CD1c-positive myeloid dendritic cell (primary cell): ENCODE measurements at regions not wholly inside any gene's neighbourhood (a gene's known extent, or its start where the extent isn't known, plus 50 kb on each side); places are given as distances from the start of the nearest gene placed in this dataset.
"Not testable (repeated sequence)": the region's sequence is repeated elsewhere in the genome, so short reads cannot be mapped to it uniquely, and the experiment has no call there.

Source experiments
- DNase-seq: peaks from one replicate; pipeline ENCODE4 v3.0.0-alpha.2; 2016; ENCODE audit errors: extremely low spot score

DNA sequence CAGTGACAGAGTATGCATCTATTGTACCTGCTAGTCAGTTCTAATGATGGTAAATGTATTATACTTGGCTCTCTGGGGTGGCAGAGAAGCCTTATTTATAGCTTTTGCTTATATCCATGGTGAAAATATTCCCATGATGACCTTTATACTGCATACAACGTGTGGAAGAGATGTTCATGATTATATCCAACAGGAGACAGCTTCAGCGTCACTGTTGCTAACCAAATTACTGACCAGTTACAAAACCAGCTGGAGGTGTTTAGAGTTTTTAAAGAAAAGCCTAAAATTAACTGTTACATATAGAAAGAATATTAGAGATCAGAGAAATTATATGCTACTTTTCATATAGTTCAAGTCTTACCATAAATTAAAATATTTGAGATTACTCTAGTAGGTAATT lies 280.8 kb downstream of the ETV1 start:
- DNase-seq: no peak

DNA sequence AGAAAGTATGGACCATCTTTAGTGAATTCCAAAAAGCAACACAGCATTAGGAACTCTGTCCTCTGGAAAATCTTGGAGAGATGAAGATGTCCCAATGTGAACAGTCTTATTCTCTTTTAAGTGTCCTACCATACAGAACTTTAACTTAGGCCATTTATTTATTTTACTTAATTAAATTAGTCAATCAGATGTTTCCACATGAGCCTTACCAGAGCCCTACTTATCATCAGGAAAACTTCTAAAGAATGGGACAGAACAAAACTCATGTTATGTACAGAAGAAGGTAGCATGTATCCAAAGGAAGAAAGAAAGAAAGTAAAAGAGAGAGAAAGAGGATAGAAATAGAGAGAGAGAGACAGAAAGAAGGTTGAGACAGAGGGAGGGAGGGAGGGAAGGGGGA lies 276.4 kb downstream of the ETV1 start:
- no peak for DNase-seq

DNA sequence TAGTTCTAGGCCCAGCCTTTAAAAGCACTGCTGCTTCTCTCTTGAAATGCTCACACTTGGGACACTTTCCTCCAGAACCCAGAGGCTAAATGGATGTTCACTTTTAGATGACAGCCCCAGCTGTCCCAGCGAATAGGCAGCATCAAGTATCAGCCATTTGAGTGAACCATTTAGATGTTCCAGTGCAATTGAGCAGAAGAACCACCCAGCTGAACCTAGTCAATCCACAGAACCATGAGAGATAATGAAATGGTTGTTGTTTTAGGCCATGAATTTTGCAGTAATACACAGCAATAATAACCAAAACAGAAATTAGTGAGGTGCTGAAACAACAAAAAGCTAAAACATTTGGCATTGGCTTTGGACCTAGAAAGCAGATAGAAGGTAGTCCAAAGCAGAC lies 273.9 kb downstream of the ETV1 start:
- DNase-seq: no peak

DNA sequence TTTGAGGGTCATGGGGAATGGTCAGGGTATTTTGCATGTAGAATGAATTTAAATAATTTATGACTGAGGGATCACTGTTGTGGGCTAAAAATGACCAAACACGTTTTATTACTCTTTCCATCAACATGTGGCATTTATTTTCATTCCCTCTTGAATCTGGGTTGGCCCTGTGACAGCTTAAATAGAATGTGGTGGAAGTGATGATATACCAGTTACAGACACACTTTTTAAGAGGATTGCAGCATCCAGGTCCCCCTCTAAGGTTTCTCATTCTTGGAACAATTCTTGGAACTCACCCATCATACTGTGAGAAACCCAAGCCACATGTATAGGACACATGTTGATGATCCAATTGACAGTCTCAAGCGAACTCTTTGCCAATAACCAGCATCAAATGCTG lies 272.4 kb downstream of the ETV1 start:
- no peak for DNase-seq

DNA sequence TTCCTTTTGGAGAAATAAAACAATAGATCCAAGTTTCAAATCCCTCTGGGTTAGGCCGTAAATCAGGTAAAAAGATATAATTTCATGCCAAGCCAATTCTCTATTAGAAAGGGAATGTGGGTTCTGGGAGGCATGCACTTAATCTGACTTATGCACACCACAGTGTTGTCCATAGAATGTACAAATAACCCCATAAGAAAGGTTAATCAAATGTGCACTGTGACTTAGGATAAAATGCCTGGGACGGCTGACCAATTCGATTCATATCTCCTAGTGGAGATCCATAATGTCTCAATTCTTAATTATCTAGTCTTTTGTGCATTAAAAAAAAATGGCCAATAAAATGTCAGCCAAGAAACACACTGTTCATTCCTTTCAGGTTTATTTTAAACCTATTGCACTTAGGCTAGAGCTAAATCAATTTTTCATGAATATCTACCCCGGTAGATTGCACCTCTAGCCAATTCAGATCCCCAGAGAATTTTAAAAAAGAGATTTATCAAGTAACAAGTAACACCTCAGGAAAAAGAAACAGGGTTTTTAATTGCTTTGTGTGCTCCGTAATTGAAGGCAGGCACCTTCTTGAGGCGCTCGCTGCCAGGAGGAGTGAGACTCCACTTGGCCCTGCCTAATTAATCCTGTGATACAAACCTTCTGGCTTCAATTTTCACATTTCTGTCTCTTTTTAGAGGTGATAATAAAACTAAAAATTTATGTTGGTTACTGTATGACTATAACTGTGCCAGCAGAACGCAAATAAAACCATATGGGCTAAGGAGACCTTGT lies 265.1 kb downstream of the ETV1 start:
- DNase-seq: no peak

DNA sequence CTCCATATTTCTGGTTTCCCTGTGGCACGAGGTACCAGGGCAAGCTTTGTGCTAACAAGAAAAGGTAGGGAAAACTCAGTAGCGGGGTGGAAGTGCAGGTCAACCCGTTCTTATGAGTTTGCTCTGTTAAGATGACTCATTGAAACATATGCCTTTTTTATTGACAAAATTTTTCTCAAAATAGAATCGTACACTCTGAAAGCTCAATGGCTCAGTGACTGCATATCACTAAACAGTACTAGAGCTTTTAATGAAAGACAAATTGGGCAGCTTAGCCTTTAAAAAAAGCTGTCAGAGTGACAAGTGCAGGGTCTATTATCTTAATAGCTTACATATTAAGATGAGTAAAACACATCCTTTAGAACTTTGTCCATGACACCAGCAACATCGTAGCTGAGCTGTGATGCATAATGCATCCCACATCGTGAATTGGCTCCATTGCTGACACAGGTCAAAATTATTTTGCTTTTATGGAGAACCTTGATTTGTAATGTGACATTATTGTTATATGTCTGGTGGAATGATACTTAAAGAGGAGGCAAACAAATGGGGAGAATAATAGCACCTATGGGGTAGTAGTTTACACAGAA lies 264.4 kb downstream of the ETV1 start:
- no peak for DNase-seq

DNA sequence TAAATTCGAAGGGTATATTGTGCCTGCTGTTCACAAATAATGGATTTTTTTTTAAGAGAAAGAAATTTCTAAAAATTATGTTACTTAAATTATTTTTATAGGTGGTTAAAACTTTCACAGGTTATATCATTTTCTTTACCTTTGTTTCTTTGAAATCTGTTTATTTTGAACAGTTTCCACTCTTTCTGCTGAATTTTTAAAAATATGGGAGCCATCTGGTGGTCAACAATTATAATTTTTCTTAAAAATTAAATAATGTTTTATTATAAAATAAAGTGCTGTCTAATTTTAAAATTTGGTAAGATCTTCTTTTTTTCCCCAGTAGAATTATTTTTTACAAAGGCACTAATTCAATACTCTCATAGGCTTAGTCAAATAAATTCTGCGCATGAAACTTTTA lies 263.9 kb downstream of the ETV1 start:
- no peak for DNase-seq

DNA sequence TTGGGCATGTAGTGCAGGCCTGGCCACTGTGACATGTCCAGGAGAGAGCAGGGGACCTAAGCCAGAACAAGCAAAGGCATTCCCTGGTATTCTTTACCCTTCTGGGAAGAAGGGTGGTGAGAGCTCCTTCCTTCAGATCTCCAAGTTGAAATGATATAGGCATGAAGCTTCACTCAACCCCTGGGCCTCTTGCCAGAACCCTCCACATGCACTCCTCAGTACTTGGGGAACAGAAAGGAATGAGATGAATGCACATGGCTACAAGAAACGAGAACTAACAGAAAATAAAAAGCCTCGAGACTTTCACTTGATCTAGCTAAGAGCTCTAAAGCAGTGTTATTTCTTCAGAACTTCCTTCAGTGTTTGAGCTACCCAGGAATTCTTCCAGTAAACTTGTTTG lies 262.2 kb downstream of the ETV1 start:
- DNase-seq: no peak

DNA sequence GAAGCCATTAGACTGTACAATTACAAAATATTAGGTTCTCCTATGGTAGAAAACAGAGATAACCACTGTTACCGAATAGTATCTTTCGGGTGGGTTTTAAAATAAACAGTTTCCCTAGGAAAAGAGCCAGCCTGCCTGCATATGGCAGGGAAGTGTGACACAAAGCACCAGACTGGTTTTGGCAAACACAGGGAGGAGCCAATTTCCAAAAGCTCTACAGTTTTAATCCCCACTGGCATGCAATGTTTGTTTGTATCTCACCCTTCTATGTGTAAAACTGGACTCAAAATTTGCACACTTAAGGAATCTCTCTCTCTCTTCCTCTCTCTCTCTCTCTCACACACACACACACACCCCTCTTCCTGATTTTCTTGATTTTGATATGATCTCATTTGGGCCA lies 261.7 kb downstream of the ETV1 start:
- DNase-seq: no peak

DNA sequence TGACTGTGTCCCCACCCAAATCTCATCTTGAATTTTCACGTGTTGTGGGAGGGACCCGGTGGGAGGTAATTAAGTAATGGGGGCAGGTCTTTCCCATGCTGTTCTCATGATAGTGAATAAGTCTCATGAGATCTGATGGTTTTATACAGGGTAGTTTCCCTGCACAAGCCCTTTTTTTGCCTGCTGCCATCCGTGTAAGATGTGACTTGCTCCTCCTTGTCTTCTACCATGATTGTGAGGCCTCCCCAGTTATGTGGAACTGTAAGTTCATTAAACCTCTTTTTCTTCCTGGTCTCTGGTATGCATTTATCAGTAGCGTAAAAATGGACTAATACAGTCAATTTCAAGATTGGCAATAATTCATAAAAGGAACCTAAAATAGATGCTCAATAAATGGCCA lies 261.0 kb downstream of the ETV1 start:
- not testable (repeated sequence) for DNase-seq

DNA sequence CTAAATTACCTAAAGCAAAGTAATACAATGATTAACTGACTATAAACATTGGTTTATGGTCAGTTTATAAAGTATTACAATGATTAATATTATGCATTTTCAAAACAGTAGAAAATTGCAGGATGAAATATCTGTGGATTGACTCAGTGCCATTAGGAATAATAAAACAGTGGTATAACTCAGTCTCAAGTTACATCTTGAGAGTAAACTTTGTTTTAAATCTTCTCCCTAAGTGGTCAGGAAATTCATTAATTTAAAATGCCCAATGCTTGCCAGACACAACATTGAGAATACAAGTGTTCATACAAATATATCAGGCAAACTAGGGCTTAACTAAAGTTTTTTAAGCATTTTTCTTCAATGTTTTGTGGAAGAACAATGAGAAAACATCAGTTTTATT lies 257.8 kb downstream of the ETV1 start:
- DNase-seq: no peak

DNA sequence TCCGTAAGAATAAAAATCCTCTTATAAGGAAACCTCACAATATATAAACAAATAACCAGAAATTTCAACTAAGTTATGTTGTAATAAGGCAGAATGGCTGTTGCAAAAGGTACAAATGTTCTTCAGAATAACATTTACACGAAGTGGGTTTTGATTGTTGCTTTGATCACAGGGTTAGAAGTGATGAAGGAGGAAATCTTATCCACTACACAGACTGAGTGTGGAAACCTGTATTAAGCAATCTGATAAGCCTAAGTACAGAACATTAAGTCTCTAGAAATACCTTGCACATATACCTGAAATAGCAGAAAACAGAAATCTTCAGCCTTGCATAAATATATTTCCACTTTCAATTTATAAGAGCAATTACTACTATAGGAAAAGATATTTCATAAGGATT lies 251.9 kb downstream of the ETV1 start:
- no peak for DNase-seq

DNA sequence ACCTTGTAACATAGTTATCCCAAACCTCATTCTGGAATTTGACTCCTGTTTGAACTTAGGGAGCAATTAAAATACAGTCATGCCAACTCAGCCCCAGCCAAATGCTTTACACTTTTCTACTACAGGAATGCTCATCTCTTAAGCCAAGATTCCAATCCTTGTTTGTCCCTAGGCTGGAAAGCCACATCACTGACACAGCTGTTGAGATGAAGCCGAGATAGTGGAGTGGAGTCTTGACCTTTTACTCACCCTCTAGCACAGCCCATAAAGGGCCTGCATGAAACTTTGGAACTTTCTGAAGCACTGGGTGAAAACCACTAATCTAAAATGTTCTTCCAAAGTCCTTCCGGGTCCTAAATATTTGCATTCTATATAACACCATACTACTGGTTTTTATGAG lies 247.3 kb downstream of the ETV1 start:
- DNase-seq: no peak

DNA sequence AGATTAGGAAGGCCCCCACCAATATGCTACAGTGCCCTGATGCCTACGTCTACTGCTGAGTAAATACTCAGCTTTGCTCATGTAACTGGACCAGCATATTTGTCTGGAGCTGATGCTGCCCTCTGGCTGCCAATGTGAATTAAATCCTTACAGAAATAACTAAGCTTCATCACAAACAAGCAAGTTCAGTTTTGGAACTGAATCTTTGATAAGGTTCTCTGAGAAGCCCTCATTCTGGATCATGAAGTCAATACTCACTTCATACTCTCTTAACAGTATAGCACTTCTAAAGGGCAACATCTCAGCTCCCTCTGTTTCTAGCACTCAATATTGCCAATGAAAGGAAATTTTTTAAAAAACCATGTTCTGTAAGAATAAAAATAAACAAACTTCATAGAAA lies 246.7 kb downstream of the ETV1 start:
- no peak for DNase-seq

DNA sequence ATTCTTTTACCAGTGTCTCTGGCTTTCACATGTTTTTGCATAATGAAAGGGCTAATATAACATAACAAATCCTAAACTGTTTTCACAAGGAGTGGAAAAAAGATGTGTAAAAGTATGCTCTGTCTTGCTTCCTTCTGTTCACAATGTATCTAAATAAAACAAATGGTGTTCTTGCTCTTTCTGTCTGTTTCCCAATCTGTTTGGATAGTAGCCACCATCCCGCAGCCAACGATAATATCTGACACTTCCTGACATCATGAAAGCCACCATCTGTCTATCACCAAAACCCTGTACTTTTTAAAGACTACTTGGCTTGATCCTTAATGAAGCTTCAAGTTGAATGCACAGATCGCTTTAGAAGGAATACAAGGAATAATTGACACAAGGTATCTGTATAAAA lies 246.2 kb downstream of the ETV1 start:
- DNase-seq: no peak

DNA sequence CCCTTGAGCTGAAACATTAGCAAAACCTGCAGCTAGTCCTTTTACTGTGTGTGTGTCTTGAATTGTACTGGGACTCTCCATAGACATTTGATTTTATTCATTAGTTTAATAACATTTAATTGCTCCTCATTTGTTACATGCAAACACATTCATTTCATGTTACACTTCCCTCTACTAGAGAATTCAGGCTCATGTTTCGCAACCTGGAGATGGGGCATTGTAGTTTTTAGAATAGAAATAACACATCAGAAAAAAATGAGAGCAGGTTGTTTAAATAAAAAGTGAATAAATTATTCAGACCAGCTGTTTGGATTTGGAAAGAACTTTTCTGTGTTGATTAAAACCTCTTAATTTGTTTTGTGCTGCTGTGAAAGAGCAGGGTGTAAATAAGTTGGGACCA lies 243.9 kb downstream of the ETV1 start:
- DNase-seq: no peak

DNA sequence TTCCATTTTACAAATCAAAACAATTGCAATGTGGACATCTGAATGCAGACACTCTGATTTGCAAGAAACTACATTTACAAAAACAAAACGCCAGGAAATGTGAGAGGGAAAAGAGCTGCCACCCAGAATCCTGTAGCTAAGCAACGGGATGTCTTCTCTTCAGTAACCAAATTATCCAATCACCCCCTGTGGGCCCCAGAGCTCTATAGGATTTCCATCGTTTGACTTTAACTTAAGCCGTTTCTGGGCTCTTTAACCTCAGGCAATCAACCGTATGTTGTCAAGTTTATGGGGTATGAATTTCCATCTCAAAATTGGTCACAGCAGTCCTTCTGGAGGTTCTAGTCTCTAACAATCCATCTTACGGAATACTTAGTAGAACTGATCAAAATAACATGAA lies 240.5 kb downstream of the ETV1 start:
- no peak for DNase-seq

DNA sequence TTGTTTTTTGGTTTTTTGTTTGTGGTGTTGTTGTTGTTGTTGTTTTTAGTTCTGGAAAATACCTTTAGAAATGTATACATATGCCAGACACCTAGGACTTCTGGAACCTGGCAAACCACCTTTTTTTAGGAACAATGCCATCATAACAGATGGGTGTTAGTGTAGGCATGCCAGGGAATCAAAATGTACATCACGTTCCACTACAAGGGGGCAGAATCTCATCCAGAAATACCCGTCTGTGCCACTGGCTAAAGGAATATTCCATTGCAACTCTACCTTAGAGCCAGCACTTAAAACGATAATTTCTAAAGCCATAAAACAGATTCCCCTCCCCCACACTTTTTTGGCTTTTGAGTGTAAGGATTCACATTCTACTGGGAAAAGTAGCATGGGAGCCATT lies 239.8 kb downstream of the ETV1 start:
- DNase-seq: no peak

DNA sequence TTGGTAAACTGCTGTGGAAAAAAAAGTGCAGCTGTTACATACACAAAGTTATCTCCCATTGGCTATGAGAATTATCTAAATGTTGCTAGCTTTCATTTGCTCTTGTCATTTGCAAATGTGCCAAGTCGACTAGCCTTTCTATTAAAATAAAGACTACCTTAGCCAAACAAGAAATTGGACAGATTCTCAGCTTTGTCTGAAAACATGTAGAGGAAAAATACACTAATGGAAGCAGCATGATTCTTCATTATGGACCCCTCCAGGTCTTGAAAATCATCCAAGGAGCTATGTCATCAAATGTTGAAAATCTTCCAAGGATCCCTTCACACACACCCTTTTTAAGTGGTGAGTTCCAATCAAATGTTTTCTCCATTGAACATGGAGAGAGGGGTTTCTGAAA lies 237.7 kb downstream of the ETV1 start:
- DNase-seq: no peak

DNA sequence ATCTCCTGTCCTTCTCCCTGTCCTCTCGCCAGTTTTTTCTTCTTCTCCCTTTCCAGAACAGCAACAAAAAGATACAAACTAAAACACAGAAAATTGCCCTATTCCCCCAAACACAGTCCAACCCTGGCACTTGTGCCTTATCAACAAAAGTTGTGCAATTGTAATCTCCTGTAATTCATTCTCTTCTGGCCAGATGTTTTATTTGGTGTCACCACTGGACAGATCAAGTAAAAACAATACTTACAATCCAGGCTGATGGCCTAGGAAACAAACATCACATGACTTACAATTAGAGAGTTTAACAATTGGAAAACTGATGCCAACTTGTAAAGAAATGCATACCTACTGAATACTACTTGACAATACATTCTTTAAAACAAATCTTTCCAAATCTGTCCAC lies 231.6 kb downstream of the ETV1 start:
- no peak for DNase-seq

DNA sequence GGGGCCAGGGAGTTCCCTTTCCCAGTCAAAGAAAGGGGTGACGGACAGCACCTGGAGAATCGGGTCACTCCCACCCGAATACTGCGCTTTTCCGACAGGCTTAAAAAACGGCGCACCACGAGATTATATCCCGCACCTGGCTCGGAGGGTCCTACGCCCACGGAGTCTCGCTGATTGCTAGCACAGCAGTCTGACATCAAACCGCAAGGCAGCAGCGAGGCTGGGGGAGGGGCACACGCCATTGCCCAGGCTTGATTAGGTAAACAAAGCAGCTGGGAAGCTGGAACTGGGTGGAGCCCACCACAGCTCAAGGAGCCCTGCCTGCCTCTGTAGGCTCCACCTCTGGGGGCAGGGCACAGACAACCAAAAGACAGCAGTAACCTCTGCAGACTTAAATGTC lies 223.6 kb downstream of the ETV1 start:
- DNase-seq: not testable (repeated sequence)

DNA sequence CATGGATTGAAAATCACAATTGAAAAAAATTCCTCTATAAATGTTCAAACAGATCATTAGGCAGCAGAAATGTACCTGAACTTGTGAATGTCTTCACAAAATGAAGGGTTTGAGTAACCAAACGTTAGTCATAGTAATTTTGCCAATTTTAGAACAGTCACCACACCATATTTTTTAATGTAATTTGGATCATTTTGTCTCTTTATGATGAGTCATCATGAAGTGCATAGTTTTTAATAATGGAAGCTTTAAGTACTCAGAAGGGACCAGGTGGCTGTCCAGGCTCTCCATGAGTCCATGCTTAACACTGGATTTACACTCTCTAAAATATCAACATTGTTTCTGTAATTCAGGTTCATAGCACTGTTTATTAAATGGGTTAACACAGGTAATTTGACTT lies 219.2 kb downstream of the ETV1 start:
- no peak for DNase-seq

DNA sequence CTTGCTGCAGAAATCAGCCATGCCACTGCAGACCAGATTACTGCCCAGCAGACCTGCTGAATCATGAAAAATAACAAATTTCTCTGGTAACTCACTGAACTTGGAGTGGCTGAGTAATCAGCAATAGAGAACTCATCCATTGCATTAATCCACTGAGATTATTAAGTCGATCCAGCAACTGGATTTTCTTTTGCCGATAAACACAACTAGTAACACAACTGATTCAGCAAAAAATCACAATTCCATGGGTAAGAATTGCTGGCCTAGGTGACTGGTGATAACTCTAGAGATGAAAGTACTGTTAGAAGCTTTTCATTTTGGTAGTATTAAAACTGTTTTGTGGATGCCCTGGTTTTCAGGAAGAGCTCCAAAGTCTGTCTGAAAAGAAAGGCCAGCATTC lies 214.5 kb downstream of the ETV1 start:
- DNase-seq: no peak

DNA sequence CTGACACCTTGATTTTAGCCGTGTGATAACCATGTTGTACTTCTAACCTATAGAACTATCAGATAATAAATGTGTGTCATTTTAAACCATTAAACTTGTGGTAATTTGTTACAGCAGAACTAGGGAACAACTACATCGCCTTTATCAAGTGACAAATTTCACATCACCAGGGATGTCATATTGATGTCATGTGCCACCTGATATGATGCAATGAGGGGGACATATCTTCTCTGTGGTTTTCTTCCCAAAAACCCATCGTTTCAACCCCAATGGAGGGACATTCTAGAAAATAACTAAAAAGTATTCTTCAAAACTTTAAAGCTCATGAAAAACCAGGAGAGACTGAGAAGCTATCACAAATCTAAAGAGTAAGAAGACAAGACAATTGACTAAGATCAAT lies 212.2 kb downstream of the ETV1 start:
- no peak for DNase-seq
